HG02870 (cell line): ENCODE measurements at regions not wholly inside any gene's neighbourhood (a gene's known extent, or its start where the extent isn't known, plus 50 kb on each side); places are given as distances from the start of the nearest gene placed in this dataset.

Experiments used
- ATAC-seq: cut with Tn5 transposase; IDR thresholded peaks from one replicate; pipeline ENCODE4 v1.9.1; 2021; ENCODE audit warnings: mild to moderate bottlenecking, moderate library complexity; ENCODE audit not compliant: unreplicated experiment

GRCh38 chr6:164925681-164926530 is 383.5 kb downstream of the C6orf118 start:
- ATAC-seq: no peak

- no peak for ATAC-seq
These were observed 384.7 kb downstream of the C6orf118 start for GRCh38 chr6:164924674-164925073.

DNA sequence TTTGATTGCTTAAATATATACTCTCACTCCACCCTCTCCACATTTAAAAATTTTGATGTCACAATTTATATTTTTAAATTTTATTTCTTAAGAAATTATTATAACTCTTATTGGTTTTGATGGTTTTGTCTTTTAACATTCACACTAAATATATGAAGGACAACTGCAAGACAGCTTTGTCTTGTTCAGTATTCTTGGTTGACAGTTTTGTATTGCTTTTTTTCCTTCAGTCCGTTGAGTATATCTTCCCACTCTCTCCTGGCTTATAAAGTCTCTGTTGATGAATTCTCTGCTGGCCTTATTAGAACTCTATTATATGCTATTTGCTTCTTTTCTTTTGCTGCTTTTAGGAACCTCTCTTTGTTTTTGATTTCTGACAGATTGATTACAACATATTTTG is 392.2 kb downstream of the C6orf118 start:
- no peak for ATAC-seq

DNA sequence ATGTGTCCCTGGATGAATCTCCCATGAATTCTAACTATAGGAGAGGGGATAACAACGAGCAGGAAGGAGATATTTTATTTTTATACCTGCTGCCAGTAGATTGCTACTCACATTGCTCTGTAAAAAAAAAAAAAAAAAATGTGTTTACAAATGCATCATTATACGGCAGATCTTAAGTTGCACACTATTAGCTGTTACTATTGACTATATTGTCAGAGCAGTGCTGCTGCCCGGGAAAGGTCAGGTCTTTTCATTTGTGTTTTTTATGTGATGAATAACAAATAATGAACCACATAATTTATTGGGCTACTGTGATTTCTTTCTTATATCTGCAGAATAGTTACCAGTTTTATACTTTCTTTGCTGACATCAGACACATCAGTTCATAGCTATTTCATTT is 393.3 kb downstream of the C6orf118 start:
- no peak for ATAC-seq

GRCh38 chr6:164911873-164912580 is 397.4 kb downstream of the C6orf118 start:
- no peak for ATAC-seq

GRCh38 chr6:164911151-164911550 is 398.3 kb downstream of the C6orf118 start:
- no peak for ATAC-seq

DNA sequence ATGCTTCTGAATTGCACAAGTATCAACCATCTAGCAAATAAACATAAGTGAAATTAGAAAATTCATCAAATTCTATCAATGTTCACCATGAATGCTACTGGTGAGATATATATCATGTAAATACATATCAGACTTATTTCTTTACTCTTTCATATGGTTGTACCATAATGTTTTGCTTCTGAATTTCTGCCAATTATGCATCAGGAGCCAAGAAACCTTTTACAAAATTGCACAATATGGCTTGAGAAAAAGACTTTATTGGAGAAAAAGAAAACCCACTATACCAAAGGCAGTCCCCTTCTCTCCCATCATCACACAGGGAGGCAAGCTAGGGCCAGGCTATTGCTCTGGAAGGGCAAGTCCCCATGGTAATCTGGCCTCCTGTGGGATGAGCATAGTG is 402.6 kb downstream of the C6orf118 start:
- no peak for ATAC-seq

GRCh38 chr6:164905311-164905710 is 404.1 kb downstream of the C6orf118 start:
- no peak for ATAC-seq

GRCh38 chr6:164898412-164898811 is 411.0 kb downstream of the C6orf118 start:
- ATAC-seq: no peak

GRCh38 chr6:164897523-164898235 is 411.7 kb downstream of the C6orf118 start:
- ATAC-seq: no peak

GRCh38 chr6:164889980-164890379 is 419.4 kb downstream of the C6orf118 start:
- no peak for ATAC-seq

DNA sequence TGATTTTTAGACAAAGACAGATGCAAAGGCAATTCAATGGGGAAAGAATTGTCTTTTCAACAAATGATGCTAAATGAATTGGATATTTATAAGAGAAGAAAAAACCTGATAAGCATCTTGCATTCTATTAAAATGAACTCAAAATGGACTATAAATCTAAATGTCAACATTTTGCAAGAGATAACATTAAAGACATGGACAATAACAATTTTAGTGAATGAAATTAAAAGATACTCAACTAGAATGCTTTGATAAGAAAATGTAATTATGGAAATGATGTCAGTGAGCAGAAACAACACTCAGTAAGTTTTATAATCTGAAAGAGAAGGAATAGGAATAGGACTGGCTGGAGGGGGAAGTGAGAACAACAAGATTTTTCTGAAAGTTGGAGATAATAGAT is 421.7 kb downstream of the C6orf118 start:
- no peak for ATAC-seq

- ATAC-seq: no peak
These were observed 427.2 kb downstream of the C6orf118 start for GRCh38 chr6:164882236-164882635.

DNA sequence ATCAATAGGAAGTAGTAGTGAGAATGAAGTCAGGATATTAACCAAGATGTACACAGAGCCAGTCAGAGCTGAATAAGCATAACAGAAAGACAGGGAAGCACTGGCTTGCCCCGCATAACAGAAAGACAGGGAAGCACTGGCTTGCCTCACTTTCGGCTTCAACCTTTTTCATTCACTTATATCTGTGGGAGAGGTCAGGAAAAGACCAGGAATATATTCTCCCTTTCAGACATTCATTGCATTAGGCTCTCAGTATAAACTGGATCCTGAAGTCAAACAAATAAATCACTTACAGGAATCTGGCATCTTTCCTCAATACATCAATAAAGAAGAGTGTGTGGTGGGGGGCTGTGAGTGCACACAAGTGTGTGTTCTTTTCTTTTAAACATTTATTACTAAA is 437.6 kb downstream of the C6orf118 start:
- ATAC-seq: no peak

- ATAC-seq: no peak
These were observed 439.2 kb downstream of the C6orf118 start for GRCh38 chr6:164870164-164870563.

DNA sequence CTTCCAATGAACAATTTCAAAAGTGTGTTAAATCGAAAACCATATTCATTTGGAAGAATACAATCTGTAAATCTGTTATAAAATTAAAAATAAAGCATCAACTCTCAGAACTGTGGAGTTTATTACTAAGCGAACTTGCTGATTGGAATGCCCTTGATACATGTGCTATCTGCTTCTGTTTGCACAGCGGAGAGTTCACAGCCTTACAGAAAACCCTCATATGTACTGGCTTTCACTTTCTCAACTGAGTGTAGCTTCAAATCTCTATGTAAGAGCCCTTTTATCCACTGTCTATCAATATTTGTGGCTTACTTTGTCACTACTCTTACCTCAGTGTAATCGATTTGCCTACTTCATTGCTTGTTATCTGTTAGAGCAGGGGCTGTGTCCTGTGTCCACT is 447.4 kb downstream of the C6orf118 start:
- no peak for ATAC-seq

- ATAC-seq: no peak
These were observed 449.6 kb downstream of the C6orf118 start for GRCh38 chr6:164859816-164860215.

GRCh38 chr6:164856138-164856537 is 453.3 kb downstream of the C6orf118 start:
- no peak for ATAC-seq

- ATAC-seq: no peak
These were observed 454.1 kb downstream of the C6orf118 start for GRCh38 chr6:164855281-164855680.

- no peak for ATAC-seq
These were observed 454.9 kb downstream of the C6orf118 start for GRCh38 chr6:164854526-164854925.

DNA sequence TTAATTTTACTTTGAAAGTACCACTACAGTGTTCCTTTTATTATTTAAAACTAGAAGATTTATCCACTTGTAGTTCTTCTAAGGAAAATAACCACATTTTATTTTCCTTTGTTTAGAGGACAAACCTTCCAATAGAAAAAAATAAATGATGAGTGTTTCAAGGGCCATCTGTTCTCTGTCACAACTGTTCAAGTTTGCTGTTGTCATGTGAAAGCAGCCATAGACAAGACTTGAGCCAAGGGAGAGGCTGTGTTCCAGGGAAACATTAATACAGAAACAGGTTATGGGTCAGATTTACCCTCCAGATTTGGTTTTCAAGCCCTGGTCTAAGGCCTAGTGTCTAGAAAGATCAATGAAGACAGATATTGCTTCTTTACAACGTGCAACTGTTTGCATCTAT is 463.6 kb downstream of the C6orf118 start:
- no peak for ATAC-seq

DNA sequence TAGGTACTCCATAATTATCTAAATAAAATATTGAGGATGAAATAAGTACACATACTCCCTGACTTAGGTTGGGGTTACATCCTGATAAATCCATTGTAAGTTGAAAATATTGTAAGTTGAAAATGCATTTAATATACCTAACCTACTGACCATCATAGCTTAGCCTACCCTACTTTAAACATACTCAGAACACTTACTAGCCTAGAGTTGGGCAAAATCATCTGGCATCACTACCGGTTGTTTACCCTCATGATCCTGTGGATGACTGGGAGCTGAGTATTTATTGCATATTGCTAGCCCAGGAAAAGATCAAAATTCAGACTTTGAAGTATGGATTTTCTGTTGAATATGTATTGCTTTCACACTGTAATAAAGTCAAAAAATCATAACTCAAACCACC is 467.3 kb downstream of the C6orf118 start:
- no peak for ATAC-seq
